SK-N-MC (cell line): ENCODE measurements at regions not wholly inside any gene's neighbourhood (a gene's known extent, or its start where the extent isn't known, plus 50 kb on each side); places are given as distances from the start of the nearest gene placed in this dataset.

Experiments used
- EZH2 ChIP-seq: fragments of 200-600 bp; sonication (generic); IDR thresholded peaks from one replicate; pipeline ENCODE4 v1.6.1; 2017; ENCODE audit warnings: antibody characterized with exemption
- POLR2AphosphoS5 ChIP-seq: IDR thresholded peaks from 2 replicates; pipeline ENCODE4 v1.6.1; 2012; ENCODE audit warnings: mild to moderate bottlenecking, low read depth, low read length, borderline replicate concordance

DNA sequence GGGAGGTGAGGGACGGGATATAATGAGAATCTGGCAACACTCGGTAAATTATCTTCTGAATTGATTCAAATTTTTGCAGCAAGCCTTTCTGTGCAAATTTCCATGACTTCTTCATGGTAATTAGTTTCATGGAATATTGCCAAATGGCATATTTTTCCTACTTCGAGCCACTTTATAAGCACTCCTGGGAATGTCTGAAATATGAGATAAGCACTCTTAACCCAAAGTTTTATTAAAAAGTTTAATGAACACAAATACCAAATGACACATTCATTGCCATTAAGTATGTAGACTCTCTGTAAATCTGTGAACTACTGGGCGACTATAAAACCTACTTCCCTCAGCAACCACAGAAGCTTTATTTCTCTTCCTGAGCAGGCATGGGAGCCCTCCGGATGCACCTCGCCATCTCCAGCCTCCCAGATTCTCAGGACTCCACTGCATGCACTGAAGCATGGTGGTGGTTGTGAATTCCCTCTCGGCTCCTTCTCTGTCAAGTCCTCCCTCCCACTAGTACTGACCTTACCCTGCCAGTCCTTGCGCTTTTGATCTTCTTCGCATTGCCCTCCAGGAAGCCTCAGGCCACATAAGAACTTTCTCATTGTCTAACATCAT, 154.4 kb upstream of the RPL34 start:
- TF ChIP-seq POLR2AphosphoS5: peak; percentile 57; the same call in 1 of the 2 replicates
- no peak for TF ChIP-seq EZH2
